Suppressor macrophage treated with lipopolysaccharide for 1 hour (primary cell): ENCODE measurements at regions not wholly inside any gene's neighbourhood (a gene's known extent, or its start where the extent isn't known, plus 50 kb on each side); places are given as distances from the start of the nearest gene placed in this dataset.

Source experiments
- DNase-seq, 3 donors: peaks; one replicate each; pipeline ENCODE4 v3.0.0-alpha.2; 2020 to 2022

- no peak for DNase-seq
Observed at GRCh38 chr12:114747012-114747858, 63.3 kb upstream of the TBX3 start.

GRCh38 chr12:114746297-114747011 lies 62.5 kb upstream of the TBX3 start:
- DNase-seq = peak in 2 of 3 donors; percentile 5 to 10

DNA sequence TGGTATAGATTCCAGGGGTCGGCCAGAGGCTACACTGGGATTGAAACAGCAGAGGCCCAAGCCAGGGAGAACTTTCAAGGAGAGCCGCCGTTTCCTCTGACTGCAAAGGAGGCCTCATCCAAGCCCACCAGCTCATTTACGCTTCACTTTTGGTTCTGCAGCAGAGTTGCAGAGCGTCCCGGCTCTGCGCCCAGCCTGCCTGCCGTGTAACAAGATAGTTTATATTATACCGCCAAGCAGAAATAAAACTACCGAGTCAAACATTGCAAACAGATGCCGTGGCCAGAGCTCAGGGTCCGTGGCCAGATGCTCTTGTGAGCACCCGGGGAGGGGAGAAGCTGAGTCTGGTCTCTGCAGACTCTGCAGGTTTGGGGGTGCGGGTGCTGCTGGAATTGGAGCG lies 60.7 kb upstream of the TBX3 start:
- no peak for DNase-seq

- no peak for DNase-seq
Observed at GRCh38 chr12:114744285-114744684, 60.3 kb upstream of the TBX3 start.

- no peak for DNase-seq
Observed at GRCh38 chr12:114743799-114744198, 59.8 kb upstream of the TBX3 start.

- DNase-seq = no peak
Observed at GRCh38 chr12:114743289-114743688, 59.3 kb upstream of the TBX3 start.

- no peak for DNase-seq
Observed at GRCh38 chr12:114742363-114742762, 58.4 kb upstream of the TBX3 start.

- no peak for DNase-seq
Observed at GRCh38 chr12:114741940-114742339, 58.0 kb upstream of the TBX3 start.

DNA sequence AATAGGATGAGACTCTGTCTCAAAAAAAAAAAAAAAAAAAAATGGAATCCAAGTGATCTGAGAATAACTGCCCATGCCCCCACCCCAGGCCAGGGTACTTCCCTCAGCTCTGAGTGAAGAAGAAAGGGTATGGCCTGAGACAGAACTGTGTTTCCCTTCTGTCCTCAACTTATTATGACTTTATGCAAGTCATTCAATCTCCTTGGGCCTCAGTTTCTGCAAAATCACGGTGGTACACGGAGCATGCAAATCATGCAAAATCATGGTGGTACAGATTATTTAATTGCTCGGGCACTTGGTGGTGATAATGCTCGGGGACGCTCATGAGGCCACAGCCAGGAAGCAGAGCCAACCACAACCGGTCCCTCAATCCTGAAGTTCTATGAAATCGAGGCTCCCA lies 56.5 kb upstream of the TBX3 start:
- DNase-seq = no peak

DNA sequence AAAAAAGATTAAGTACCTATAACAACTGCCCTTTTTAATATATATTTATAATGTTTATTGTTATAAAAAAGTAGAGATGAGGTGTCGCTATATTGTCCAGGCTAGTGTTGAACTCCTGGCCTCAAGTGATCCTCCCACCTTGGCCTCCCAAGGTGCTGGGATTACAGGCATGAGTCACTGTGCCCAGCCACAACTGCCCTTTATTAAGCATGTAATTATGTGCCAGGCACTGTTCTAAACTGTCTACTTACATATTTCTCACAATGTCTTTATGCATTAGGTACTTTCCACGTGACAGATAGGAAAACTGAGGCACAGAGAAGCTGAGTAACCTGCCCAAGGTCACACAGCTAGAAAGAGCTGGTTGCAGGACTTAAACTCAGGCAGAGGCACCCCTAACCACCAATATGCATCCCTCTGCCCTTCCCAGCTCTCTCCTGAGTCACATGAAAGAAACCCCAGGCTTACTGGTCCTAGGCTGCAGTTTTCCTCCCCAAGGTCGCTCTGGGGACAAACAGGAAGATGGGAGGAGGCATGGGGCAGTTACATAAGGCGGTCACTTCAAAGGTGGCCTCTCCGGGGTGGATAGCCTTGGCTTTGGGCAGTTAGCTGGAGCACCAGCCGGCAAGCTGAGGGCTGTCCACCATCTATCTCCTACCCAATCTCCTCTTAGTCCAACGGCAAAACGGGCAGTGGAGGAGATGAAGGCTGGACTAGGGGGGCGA lies 54.6 kb upstream of the TBX3 start:
- DNase-seq = no peak

- peak in 1 of 3 donors; percentile 8 for DNase-seq
Observed at GRCh38 chr12:114735680-114736374, 51.9 kb upstream of the TBX3 start.

DNA sequence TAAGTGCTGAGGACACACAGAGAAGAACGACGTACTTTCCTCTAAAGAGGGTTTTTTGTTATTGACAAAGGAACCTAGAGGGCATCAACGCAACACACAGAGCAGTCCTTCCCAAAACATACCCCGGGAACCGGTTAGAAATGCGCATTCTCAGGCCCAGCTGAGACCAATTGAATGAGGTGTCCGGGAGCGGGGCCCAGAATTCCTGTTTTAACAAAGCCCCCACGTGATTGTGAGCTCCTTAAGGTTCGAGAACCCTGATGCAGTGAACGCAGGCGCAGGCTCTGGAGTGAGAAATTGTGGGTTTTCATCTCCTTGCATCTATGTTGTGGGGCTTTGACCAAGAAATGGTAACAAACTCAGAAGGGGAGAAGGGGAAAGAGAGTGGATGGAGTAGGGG lies 51.0 kb upstream of the TBX3 start:
- no peak for DNase-seq

GRCh38 chr12:114733919-114734318 lies 49.9 kb upstream of the TBX3 start:
- DNase-seq = no peak
